ENCODE measurements at regions not wholly inside any gene's neighbourhood (a gene's known extent, or its start where the extent isn't known, plus 50 kb on each side); places are given as distances from the start of the nearest gene placed in this dataset.
"Not testable (repeated sequence)": the region's sequence is repeated elsewhere in the genome, so short reads cannot be mapped to it uniquely, and the experiment has no call there.

- no peak for DNase-seq
These were observed 905.1 kb upstream of the NXPH2 start for GRCh38 chr2:139685090-139685983.

GRCh38 chr2:139684286-139684860 is 904.2 kb upstream of the NXPH2 start:
- DNase-seq = no peak

GRCh38 chr2:139674577-139674976 is 894.4 kb upstream of the NXPH2 start:
- no peak for DNase-seq

DNA sequence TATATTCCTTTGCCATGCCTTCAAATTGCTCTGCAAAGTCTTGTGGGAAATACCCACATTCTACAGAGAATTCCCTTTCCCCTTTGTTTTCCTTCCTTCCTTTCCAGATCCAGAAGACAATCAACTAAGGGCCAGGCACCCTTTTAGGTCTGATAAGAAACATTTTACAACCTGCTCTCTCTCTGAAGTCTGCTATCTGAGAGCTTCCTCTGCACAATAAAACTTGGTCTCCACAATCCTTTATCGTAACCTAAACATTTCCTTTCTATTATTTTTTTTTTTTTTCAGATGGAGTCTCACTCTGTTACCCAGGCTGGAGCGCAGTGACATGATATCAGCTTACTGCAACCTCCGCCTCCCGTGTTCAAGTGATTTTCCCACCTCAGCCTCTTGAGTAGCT is 893.3 kb upstream of the NXPH2 start:
- DNase-seq = not testable (repeated sequence)

DNA sequence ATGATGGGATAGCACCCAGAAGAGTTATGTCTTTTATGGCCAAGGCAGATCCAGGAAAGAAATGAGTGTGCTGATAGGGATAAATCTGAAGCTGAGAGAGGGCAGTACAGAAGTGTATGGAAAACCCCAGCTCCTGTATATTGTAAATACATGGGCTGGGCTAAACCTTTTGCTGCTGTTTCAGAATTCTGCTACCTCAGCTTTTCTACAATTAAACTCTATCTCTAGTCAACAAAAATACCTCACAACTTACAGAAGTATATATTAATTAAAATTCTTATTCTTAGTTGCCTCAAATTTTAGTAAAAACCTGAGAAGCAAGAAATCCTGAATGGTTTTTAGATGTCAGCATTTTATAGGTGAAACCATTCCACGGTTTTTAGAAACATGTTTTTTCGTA is 889.5 kb upstream of the NXPH2 start:
- no peak for DNase-seq

DNA sequence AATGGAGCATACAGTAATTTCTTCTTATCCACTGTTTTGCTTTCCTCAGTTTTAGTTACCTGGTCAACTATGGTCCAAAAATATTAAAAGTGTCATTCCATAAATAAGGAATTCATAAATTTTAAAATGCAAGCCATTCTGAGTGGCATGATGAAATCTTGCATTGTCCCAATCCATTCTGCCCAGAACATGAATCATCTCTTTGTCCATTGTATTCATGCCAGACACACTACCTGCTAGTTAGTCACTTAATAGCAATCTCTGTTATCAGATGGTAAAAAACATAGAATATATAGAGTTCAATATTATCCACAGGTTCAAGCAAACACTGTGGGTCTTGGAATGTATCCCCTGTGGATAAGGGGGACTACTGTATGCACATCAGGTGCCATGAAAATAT is 872.2 kb upstream of the NXPH2 start:
- DNase-seq = no peak

DNA sequence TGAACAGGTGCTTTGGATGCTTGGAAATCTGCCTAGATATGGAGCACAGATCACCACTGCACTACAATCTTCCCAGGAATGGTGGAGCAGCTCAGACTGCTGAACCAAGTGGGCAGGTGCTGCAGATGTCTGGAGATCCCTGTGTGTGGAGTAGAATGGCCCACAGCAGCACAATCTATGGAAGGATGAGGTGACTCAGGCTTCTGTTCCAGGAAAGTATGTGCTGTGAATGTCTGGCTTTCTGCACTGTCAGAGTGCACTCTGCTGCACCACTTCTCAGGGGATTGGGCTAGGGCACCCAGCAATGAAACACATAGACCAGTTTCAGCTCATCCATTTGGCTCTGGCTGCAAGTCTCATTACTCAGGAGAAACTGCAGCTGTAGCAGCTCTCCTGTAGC is 865.4 kb upstream of the NXPH2 start:
- no peak for DNase-seq

GRCh38 chr2:139643139-139643538 is 862.9 kb upstream of the NXPH2 start:
- no peak for DNase-seq

DNA sequence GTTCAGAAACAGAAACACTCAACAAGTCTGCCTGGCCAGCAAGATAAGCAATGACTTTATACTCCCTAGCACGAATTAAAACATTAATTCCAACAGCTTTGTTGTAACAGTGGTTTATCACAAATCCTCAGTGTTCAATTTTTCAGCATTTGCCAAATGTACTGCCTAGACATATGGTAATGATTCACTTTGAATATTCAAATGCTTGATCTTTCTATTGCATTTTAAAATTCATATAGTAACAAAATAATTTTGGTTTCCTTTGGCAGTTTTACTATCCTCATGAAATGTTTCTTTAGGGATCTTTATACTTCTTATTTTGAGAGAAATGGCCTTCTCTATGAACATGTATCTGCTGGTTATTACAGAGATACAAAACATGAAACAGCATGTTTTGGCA is 851.8 kb upstream of the NXPH2 start:
- DNase-seq = no peak

DNA sequence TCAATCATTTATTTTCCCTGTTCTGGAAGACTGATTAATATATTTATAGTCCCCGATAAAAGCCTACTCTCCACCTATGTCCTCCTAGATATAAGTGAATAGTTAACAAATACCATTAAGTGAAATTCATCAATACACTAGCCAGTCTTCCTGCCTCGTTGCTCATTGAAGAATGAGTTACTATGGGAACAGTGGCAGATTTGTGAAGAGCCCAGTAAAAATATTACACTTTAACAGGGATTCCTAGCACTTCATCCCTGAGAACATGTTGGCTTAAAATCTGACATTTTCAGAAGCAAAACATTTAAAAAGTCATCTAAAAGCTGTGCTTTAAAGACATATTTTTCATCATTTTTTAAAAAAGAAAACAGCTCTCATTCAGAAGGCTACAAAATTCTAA is 848.7 kb upstream of the NXPH2 start:
- DNase-seq = no peak

DNA sequence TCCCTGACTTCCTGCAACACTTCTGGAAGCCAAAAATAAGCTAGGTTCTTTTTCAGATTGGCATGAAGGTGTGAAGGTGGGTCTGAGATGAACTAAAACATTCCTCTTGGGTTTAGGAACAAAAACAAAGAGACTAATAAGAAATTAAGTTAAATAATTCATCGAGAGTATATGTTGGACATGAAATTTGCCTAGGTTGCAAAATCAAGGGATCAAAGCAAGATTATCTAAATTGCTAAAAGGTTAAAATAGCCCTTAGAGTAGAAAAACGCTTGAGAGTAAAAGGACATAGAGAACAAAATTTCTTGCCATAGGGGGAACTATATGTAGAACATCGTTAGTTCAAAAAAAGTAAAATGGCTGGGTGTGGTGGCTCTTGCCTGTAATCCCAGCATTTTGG is 845.9 kb upstream of the NXPH2 start:
- DNase-seq = no peak

DNA sequence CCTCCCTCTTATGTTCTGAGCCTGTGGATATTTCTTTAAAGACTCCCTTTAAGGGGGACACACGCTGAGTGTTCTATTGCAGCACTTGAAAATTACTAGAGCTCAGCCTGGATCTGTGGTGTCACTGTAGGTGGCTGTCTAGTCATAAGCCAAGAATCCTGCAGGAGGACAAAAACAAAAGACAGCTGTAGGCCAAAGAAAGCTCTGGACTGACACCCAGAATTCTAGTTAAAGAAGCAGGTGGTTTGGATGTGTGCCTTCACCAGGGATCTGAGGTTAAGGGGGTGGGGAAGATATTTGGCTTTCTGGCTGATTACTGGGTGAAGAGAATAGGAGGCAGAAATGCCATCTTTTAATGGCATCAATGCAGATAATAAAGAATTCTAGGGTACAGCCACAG is 842.5 kb upstream of the NXPH2 start:
- DNase-seq = no peak

DNA sequence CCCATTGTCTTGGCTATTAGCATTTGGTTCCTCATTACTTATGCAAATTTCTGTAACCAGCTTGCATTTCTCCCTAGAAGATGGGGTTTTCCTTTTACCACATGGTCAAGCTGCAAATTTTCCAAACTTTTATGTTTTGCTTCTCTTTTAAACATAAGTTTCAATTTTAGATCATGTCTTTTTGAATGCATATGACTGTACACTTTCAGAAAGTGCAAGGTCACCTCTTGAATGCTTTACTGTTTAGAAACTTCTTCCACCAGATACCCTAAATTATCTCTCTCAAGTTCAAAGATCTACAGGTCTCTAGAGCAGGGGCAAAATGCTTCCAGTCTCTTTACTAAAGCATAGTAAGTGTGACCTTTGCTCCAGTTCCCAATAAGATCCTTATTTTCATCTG is 837.6 kb upstream of the NXPH2 start:
- DNase-seq = no peak

DNA sequence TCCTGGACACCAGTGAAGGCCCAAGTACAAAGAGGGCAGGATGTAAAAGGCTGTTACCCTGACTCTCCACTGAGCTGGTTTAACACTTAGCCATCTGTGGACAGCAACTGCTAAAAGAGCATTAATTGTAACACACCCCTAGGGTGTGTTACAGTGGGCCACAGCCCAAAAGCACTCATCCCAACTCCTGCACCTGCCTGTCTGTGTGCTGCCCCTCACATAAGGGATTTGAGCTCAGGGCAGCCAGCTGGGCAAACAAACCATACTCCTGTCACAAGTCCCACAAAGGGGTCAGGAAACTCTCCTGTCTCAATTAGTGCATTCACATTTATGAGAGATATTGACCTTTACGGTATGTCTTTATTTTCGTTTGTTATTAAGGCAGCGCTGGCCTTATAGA is 833.1 kb upstream of the NXPH2 start:
- DNase-seq = peak; percentile 88

DNA sequence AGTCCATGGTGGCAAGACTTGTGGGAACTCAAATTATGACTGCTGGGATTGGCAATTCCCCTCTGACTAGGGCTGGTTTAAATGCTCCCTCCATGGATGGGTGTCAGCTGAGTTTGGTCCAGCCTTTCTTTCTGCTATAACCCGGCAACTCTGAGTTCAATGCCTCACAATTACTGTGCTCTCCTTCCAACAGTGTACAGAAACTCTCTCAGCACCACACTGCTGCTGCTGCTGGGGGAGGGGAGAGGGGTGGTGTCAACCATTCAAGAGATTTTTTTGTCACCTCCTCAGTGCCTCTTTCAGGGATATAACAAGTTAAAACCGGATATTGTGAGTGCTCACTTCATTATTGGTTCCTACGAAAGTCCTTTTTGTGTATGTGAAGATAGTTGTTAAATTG is 830.3 kb upstream of the NXPH2 start:
- no peak for DNase-seq

DNA sequence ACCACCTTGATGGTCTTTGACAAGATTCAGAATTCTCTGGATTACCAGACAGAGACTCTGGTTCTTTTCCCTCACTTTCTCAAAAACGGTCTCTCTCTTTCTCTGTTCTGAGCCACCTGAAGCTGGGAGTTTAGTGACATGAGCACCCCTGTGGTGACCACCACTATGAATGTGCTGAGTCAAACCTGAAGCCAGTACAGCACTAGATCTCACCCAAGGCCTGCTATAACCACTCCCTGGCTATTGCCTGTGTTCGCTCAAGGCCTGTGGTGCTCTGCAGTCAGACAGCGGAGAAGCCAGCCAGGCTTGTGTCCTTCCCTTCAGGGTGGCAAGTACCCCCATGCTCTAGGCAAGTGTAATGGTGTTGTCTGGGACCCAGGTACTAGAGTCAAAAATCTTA is 828.9 kb upstream of the NXPH2 start:
- DNase-seq = no peak

GRCh38 chr2:139605668-139606067 is 825.5 kb upstream of the NXPH2 start:
- no peak for DNase-seq

- DNase-seq = no peak
These were observed 820.0 kb upstream of the NXPH2 start for GRCh38 chr2:139600166-139600565.

DNA sequence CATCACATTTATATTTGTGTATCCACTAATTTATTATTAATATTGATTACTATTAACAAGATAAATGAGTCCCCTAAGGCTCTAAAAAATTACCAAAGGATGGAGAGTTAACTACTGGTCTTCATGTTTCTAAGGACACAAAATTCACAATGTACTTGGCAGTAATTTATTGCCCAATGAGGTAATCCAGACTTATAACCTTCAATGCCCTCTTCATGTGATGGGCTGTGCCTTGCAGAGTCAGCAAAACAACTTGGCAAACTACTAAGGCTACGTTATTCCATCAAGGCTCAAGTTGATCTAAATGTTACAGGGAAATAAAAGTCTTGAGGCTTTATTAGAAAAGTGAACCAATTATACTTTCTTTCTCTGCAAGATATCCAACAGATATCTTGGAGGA is 804.9 kb upstream of the NXPH2 start:
- no peak for DNase-seq

DNA sequence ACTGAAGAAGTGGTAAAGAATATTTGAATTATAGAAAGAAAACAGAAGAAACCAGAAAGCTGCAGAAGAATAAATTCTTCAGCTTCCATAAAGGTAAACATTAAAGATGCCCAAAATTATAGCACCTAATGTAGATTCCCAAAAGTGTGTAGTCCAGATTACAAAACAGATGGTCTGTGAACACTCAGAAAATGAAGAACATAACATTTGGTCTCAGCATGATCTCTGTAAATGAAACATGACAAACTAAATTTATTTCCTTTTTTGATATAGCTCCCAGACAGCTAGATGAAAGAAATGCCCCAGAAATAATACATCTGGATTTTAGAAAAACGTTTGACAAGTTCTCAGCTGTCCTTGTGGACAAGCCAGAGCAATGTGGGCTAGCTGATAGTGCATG is 794.2 kb upstream of the NXPH2 start:
- no peak for DNase-seq

DNA sequence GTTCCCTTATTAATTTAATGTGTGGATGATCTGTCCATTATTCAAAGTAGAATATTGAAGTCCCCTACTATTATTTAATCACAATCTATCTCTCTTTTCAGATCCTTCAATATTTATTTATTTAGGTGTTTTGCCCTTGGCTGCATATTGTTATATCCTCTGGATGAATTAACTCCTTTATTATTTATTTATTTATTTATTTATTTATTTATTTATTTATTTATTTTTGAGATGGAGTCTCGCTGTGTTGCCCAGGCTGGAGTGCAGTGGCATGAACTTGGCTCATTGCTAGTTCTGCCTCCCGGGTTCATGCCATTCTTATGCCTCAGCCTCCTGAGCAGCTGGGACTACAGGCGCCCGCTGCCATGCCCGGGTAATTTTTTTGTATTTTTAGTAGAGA is 776.6 kb upstream of the NXPH2 start:
- no peak for DNase-seq

- DNase-seq = no peak
These were observed 770.7 kb upstream of the NXPH2 start for GRCh38 chr2:139550873-139551272.

DNA sequence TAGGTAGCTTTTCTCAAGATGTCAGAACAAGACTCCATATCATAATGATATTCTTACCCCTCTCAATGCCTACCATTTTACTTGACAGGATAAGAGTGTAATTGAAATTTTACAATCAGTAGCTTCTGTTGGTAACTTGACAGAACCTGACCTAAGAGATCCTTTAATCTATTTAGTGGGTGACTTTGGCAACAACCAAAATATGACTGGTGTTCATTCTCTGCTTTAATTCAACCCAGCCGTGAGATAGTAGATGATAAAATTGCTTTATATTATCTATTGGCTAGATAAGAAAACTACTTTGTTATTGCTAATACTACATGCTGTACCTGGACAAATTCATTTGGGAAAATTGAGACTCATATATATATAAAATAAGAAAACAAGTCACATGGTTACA is 770.2 kb upstream of the NXPH2 start:
- DNase-seq = no peak

DNA sequence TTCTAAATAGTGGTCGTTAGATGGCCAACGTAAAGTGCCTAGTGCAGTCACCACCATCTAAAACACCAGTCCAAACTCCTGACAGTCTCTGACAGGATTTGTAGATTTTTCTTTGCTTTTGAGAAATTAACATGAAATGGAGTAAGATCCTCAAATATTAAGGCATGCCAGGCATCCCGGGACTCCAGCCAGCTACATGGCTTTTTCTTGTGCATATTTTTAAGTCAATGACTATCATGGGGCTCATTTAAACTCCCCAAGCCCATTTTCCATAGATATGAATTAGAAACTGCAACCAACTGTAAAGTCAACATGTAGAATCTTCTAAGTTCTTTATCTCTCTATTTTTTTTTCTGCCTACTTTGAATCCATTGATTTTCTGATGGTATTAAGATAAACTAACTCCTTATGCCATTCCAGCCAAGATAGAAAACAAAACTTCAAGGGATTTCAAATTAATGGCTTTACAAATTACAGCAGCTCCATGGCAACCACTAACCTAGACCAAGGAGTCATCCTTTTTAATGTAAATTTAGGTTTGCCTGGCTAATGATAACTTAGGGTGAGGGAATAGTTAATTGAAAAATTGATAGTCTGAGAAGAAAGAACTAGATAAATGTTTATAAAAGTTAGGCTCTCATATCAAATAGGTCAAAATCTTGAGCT is 764.1 kb upstream of the NXPH2 start:
- no peak for DNase-seq
